ENCODE measurements at regions not wholly inside any gene's neighbourhood (a gene's known extent, or its start where the extent isn't known, plus 50 kb on each side); places are given as distances from the start of the nearest gene placed in this dataset.

GRCh38 chr6:111973118-111973761, 80.7 kb upstream of the CCN6 start:
- H3K36me3 Mint-ChIP-seq (ENCODE audit: low read depth, unreplicated experiment), result no peaks in the 10 kb centered on the region
- H3K27ac Mint-ChIP-seq (ENCODE audit: unreplicated experiment), result peak overlapping the region; percentile 7
- peaks cover 10% of the 10 kb centered on the region for H3K4me1 Mint-ChIP-seq (ENCODE audit: unreplicated experiment)
- peaks cover 2% of the 10 kb centered on the region for H3K27me3 Mint-ChIP-seq (ENCODE audit: unreplicated experiment)
- no peak for TF ChIP-seq CTCF (IDR thresholded peaks at IDR 0.05; ENCODE audit: unreplicated experiment)
- H3K4me3 Mint-ChIP-seq (ENCODE audit: unreplicated experiment), result no peak overlapping the region
- DNase-seq (ENCODE audit: low spot score), result no peak
- H3K9me3 Mint-ChIP-seq (ENCODE audit: unreplicated experiment), result no peaks in the 10 kb centered on the region

- peaks cover 10% of the 10 kb centered on the region for H3K4me1 Mint-ChIP-seq (ENCODE audit: unreplicated experiment)
- DNase-seq (ENCODE audit: low spot score), result no peak
Measured at GRCh38 chr6:111973927-111974639, 79.8 kb upstream of the CCN6 start.

GRCh38 chr6:111975466-111975865, 78.4 kb upstream of the CCN6 start:
- no peak for DNase-seq (ENCODE audit: low spot score)
- no peak overlapping the region for H3K4me3 Mint-ChIP-seq (ENCODE audit: unreplicated experiment)
- H3K27ac Mint-ChIP-seq (ENCODE audit: unreplicated experiment), result no peak overlapping the region
- no peaks in the 10 kb centered on the region for H3K36me3 Mint-ChIP-seq (ENCODE audit: low read depth, unreplicated experiment)
- no peaks in the 10 kb centered on the region for H3K9me3 Mint-ChIP-seq (ENCODE audit: unreplicated experiment)
- peaks cover 10% of the 10 kb centered on the region for H3K4me1 Mint-ChIP-seq (ENCODE audit: unreplicated experiment)
- peaks cover 2% of the 10 kb centered on the region for H3K27me3 Mint-ChIP-seq (ENCODE audit: unreplicated experiment)
- no peak for TF ChIP-seq CTCF (IDR thresholded peaks at IDR 0.05; ENCODE audit: unreplicated experiment)

More at GRCh38 chr6:111973927-111974639, 79.8 kb upstream of the CCN6 start:
- TF ChIP-seq CTCF (IDR thresholded peaks at IDR 0.05; ENCODE audit: unreplicated experiment), result no peak
- Mint-ChIP-seq H3K36me3 (ENCODE audit: low read depth, unreplicated experiment) (no peaks in the 10 kb centered on the region), H3K4me3 (ENCODE audit: unreplicated experiment) (no peak overlapping the region), H3K9me3 (ENCODE audit: unreplicated experiment) (no peaks in the 10 kb centered on the region), H3K27me3 (ENCODE audit: unreplicated experiment) (peaks cover 2% of the 10 kb centered on the region), H3K27ac (ENCODE audit: unreplicated experiment) (peak overlapping the region; percentile 44)

- H3K27me3 Mint-ChIP-seq (ENCODE audit: unreplicated experiment), result peaks cover 2% of the 10 kb centered on the region
- no peak overlapping the region for H3K27ac Mint-ChIP-seq (ENCODE audit: unreplicated experiment)
- no peak for DNase-seq (ENCODE audit: low spot score)
- no peaks in the 10 kb centered on the region for H3K36me3 Mint-ChIP-seq (ENCODE audit: low read depth, unreplicated experiment)
- peaks cover 10% of the 10 kb centered on the region for H3K4me1 Mint-ChIP-seq (ENCODE audit: unreplicated experiment)
- no peak for TF ChIP-seq CTCF (IDR thresholded peaks at IDR 0.05; ENCODE audit: unreplicated experiment)
- H3K9me3 Mint-ChIP-seq (ENCODE audit: unreplicated experiment), result no peaks in the 10 kb centered on the region
- no peak overlapping the region for H3K4me3 Mint-ChIP-seq (ENCODE audit: unreplicated experiment)
Measured at GRCh38 chr6:111976139-111976538, 77.8 kb upstream of the CCN6 start.

- no peak for DNase-seq (ENCODE audit: low spot score)
- TF ChIP-seq CTCF (IDR thresholded peaks at IDR 0.05; ENCODE audit: unreplicated experiment), result no peak
- Mint-ChIP-seq H3K4me1 (ENCODE audit: unreplicated experiment) (no peaks in the 10 kb centered on the region), H3K27me3 (ENCODE audit: unreplicated experiment) (peaks cover 2% of the 10 kb centered on the region), H3K27ac (ENCODE audit: unreplicated experiment) (no peak overlapping the region), H3K4me3 (ENCODE audit: unreplicated experiment) (no peak overlapping the region), H3K9me3 (ENCODE audit: unreplicated experiment) (no peaks in the 10 kb centered on the region), H3K36me3 (ENCODE audit: low read depth, unreplicated experiment) (no peaks in the 10 kb centered on the region)
Measured at GRCh38 chr6:111978532-111979149, 75.3 kb upstream of the CCN6 start.

Data from endothelial cell (in vitro differentiated cells).